Karpas-422 (cell line): ENCODE measurements at regions not wholly inside any gene's neighbourhood (a gene's known extent, or its start where the extent isn't known, plus 50 kb on each side); places are given as distances from the start of the nearest gene placed in this dataset.

ENCODE experiments used
- DNase-seq: peaks from one replicate; pipeline ENCODE4 v3.0.0-alpha.2; 2015
- H2AFZ ChIP-seq: fragments of 200-600 bp; sonication (generic); 2 replicates; pipeline ENCODE4 v1.6.1; 2014; ENCODE audit warnings: antibody characterized with exemption, low read length, mixed read lengths
- H3K27ac ChIP-seq: fragments of 200-600 bp; sonication (generic); 2 replicates; pipeline ENCODE4 v1.5.1; 2014; ENCODE audit warnings: mild to moderate bottlenecking, low read length, moderate library complexity
- H3K27me3 ChIP-seq: fragments of 200-600 bp; sonication (generic); 2 replicates; pipeline ENCODE4 v1.6.1; 2014; ENCODE audit warnings: low read length, mixed read lengths
- H3K36me3 ChIP-seq: fragments of 200-600 bp; sonication (generic); 2 replicates; pipeline ENCODE4 v1.6.1; 2014; ENCODE audit warnings: low read length, mixed read lengths; ENCODE audit not compliant: insufficient read depth
- H3K4me1 ChIP-seq: fragments of 200-600 bp; sonication (generic); 2 replicates; pipeline ENCODE4 v1.6.1; 2014; ENCODE audit warnings: mild to moderate bottlenecking, low read length, mixed read lengths
- H3K4me2 ChIP-seq: fragments of 200-600 bp; sonication (generic); 2 replicates; pipeline ENCODE4 v1.6.1; 2014; ENCODE audit warnings: low read length, low read depth, mild to moderate bottlenecking; ENCODE audit not compliant: poor library complexity, severe bottlenecking
- H3K4me3 ChIP-seq: fragments of 200-600 bp; sonication (generic); 2 replicates; pipeline ENCODE4 v1.5.1; 2014; ENCODE audit warnings: mild to moderate bottlenecking, antibody characterized with exemption, low read length, mixed read lengths
- H3K79me2 ChIP-seq: fragments of 200-600 bp; sonication (generic); 2 replicates; pipeline ENCODE4 v1.6.1; 2014; ENCODE audit warnings: mild to moderate bottlenecking, low read length, mixed read lengths
- H3K9ac ChIP-seq: fragments of 200-600 bp; sonication (generic); 2 replicates; pipeline ENCODE4 v1.6.0; 2014; ENCODE audit warnings: low read length
- H3K9me2 ChIP-seq: fragments of 200-600 bp; sonication (generic), shearing (Covaris generic); replicated peaks from 2 replicates; pipeline ENCODE4 v1.6.0; 2014; ENCODE audit warnings: mild to moderate bottlenecking, low read length, moderate library complexity; ENCODE audit not compliant: insufficient read depth
- H3K9me3 ChIP-seq: fragments of 300-700, 200-600 bp; sonication (generic); 2 replicates; pipeline ENCODE4 v1.6.1; 2014; ENCODE audit warnings: low read length, mixed read lengths
- H4K20me1 ChIP-seq: fragments of 200-600 bp; sonication (generic); 2 replicates; pipeline ENCODE4 v1.6.1; 2014; ENCODE audit warnings: mild to moderate bottlenecking, antibody characterized with exemption, low read length, low read depth; ENCODE audit not compliant: insufficient read depth

- Histone ChIP-seq H3K9ac (no peak overlapping the region), H4K20me1 (no peaks in the 10 kb centered on the region), H3K4me2 (no peak overlapping the region), H3K36me3 (no peaks in the 10 kb centered on the region), H3K27ac (no peak overlapping the region), H3K27me3 (no peaks in the 10 kb centered on the region), H2AFZ (no peak overlapping the region), H3K4me3 (no peak overlapping the region), H3K9me3 (no peaks in the 10 kb centered on the region), H3K4me1 (no peaks in the 10 kb centered on the region), H3K79me2 (no peaks in the 10 kb centered on the region), H3K9me2 (no peaks in the 10 kb centered on the region)
- no peak for DNase-seq
Measured at GRCh38 chr2:147628971-147629421, 215.8 kb upstream of the ACVR2A start.

- H3K36me3 ChIP-seq: no peaks in the 10 kb centered on the region
- H3K4me2 ChIP-seq: no peak overlapping the region
- no peak overlapping the region for H3K27ac ChIP-seq
- no peak overlapping the region for H3K9ac ChIP-seq
- H3K4me1 ChIP-seq: no peaks in the 10 kb centered on the region
- no peaks in the 10 kb centered on the region for H3K79me2 ChIP-seq
- no peaks in the 10 kb centered on the region for H3K27me3 ChIP-seq
- H2AFZ ChIP-seq: no peak overlapping the region
- no peaks in the 10 kb centered on the region for H4K20me1 ChIP-seq
- H3K9me2 ChIP-seq: no peaks in the 10 kb centered on the region
- no peaks in the 10 kb centered on the region for H3K9me3 ChIP-seq
- no peak overlapping the region for H3K4me3 ChIP-seq
- no peak for DNase-seq
Measured at GRCh38 chr2:147623328-147623727, 221.5 kb upstream of the ACVR2A start.

- Histone ChIP-seq H4K20me1 (no peaks in the 10 kb centered on the region), H3K4me2 (no peak overlapping the region), H3K9me3 (no peaks in the 10 kb centered on the region), H3K79me2 (no peaks in the 10 kb centered on the region), H3K9me2 (no peaks in the 10 kb centered on the region), H3K4me3 (no peak overlapping the region), H3K27ac (no peak overlapping the region), H3K4me1 (no peaks in the 10 kb centered on the region), H3K36me3 (no peaks in the 10 kb centered on the region), H3K27me3 (no peaks in the 10 kb centered on the region), H3K9ac (no peak overlapping the region), H2AFZ (no peak overlapping the region)
- DNase-seq: no peak
Measured at GRCh38 chr2:147621656-147622197, 223.1 kb upstream of the ACVR2A start.

GRCh38 chr2:147619808-147620207, 225.0 kb upstream of the ACVR2A start:
- no peaks in the 10 kb centered on the region for H3K79me2 ChIP-seq

GRCh38 chr2:147615726-147616125, 229.1 kb upstream of the ACVR2A start:
- Histone ChIP-seq H3K4me3 (no peak overlapping the region), H3K79me2 (no peaks in the 10 kb centered on the region), H3K27me3 (no peaks in the 10 kb centered on the region), H3K36me3 (no peaks in the 10 kb centered on the region), H3K9me2 (no peaks in the 10 kb centered on the region), H4K20me1 (no peaks in the 10 kb centered on the region), H2AFZ (no peak overlapping the region), H3K4me1 (no peaks in the 10 kb centered on the region), H3K27ac (no peak overlapping the region), H3K9me3 (no peaks in the 10 kb centered on the region), H3K4me2 (no peak overlapping the region), H3K9ac (no peak overlapping the region)
- DNase-seq: no peak

More at GRCh38 chr2:147619808-147620207, 225.0 kb upstream of the ACVR2A start:
- no peak overlapping the region for H3K9ac ChIP-seq
- DNase-seq: no peak
- no peaks in the 10 kb centered on the region for H4K20me1 ChIP-seq
- H3K27ac ChIP-seq: no peak overlapping the region
- H3K9me2 ChIP-seq: no peaks in the 10 kb centered on the region
- H2AFZ ChIP-seq: no peak overlapping the region
- no peaks in the 10 kb centered on the region for H3K27me3 ChIP-seq
- no peaks in the 10 kb centered on the region for H3K36me3 ChIP-seq
- H3K9me3 ChIP-seq: no peaks in the 10 kb centered on the region
- no peak overlapping the region for H3K4me2 ChIP-seq
- H3K4me3 ChIP-seq: no peak overlapping the region
- H3K4me1 ChIP-seq: no peaks in the 10 kb centered on the region

GRCh38 chr2:147614979-147615470, 229.8 kb upstream of the ACVR2A start:
- no peak for DNase-seq
- no peaks in the 10 kb centered on the region for H3K36me3 ChIP-seq
- H2AFZ ChIP-seq: no peak overlapping the region
- H3K9me2 ChIP-seq: no peaks in the 10 kb centered on the region
- H3K4me3 ChIP-seq: no peak overlapping the region
- no peak overlapping the region for H3K4me2 ChIP-seq
- no peaks in the 10 kb centered on the region for H4K20me1 ChIP-seq
- no peak overlapping the region for H3K27ac ChIP-seq
- no peaks in the 10 kb centered on the region for H3K4me1 ChIP-seq
- no peak overlapping the region for H3K9ac ChIP-seq
- no peaks in the 10 kb centered on the region for H3K79me2 ChIP-seq
- H3K9me3 ChIP-seq: no peaks in the 10 kb centered on the region
- H3K27me3 ChIP-seq: no peaks in the 10 kb centered on the region

GRCh38 chr2:147614471-147614870, 230.4 kb upstream of the ACVR2A start:
- no peaks in the 10 kb centered on the region for H3K4me1 ChIP-seq
- H3K9ac ChIP-seq: no peak overlapping the region
- H4K20me1 ChIP-seq: no peaks in the 10 kb centered on the region
- no peaks in the 10 kb centered on the region for H3K36me3 ChIP-seq
- DNase-seq: no peak
- H3K4me2 ChIP-seq: no peak overlapping the region
- no peak overlapping the region for H3K27ac ChIP-seq
- no peak overlapping the region for H3K4me3 ChIP-seq
- no peaks in the 10 kb centered on the region for H3K27me3 ChIP-seq
- H2AFZ ChIP-seq: no peak overlapping the region
- H3K9me2 ChIP-seq: no peaks in the 10 kb centered on the region
- no peaks in the 10 kb centered on the region for H3K79me2 ChIP-seq
- H3K9me3 ChIP-seq: no peaks in the 10 kb centered on the region

GRCh38 chr2:147610496-147611040, 234.3 kb upstream of the ACVR2A start:
- H3K4me3 ChIP-seq: no peak overlapping the region
- H3K79me2 ChIP-seq: no peaks in the 10 kb centered on the region
- H3K9me3 ChIP-seq: no peaks in the 10 kb centered on the region
- H3K27me3 ChIP-seq: no peaks in the 10 kb centered on the region
- no peaks in the 10 kb centered on the region for H3K36me3 ChIP-seq
- H4K20me1 ChIP-seq: no peaks in the 10 kb centered on the region
- no peak overlapping the region for H3K4me2 ChIP-seq
- H3K4me1 ChIP-seq: no peaks in the 10 kb centered on the region
- H3K9ac ChIP-seq: no peak overlapping the region
- H2AFZ ChIP-seq: no peak overlapping the region
- H3K9me2 ChIP-seq: no peaks in the 10 kb centered on the region
- no peak for DNase-seq
- H3K27ac ChIP-seq: no peak overlapping the region
